T-helper 2 cell treated with Interferon-gamma antibody and Interleukin-4, amounts not matched to agents 5 μg/mL and 100 μg/mL, for 36 hours (primary cell): ENCODE measurements at regions not wholly inside any gene's neighbourhood (a gene's known extent, or its start where the extent isn't known, plus 50 kb on each side); places are given as distances from the start of the nearest gene placed in this dataset.
"Not testable (repeated sequence)": the region's sequence is repeated elsewhere in the genome, so short reads cannot be mapped to it uniquely, and the experiment has no call there.

Experiments used
- DNase-seq: peaks from one replicate; pipeline ENCODE4 v3.0.0; 2021; ENCODE audit warnings: low spot score
- H3K27ac Mint-ChIP-seq: one replicate; pipeline ENCODE4 v1.8.0; 2021; ENCODE audit warnings: mild to moderate bottlenecking, mixed read lengths
- H3K27me3 Mint-ChIP-seq: one replicate; pipeline ENCODE4 v1.8.0; 2021; ENCODE audit warnings: low read depth, mixed read lengths
- H3K36me3 Mint-ChIP-seq: one replicate; pipeline ENCODE4 v1.8.0; 2021; ENCODE audit warnings: low read depth, mixed read lengths
- H3K4me1 Mint-ChIP-seq: one replicate; pipeline ENCODE4 v1.8.0; 2021; ENCODE audit warnings: low read depth, mixed read lengths
- H3K4me3 Mint-ChIP-seq: one replicate; pipeline ENCODE4 v1.8.0; 2022; ENCODE audit warnings: mild to moderate bottlenecking, moderate library complexity, mixed read lengths
- H3K9me3 Mint-ChIP-seq: one replicate; pipeline ENCODE4 v1.8.0; 2021; ENCODE audit warnings: mixed read lengths

DNA sequence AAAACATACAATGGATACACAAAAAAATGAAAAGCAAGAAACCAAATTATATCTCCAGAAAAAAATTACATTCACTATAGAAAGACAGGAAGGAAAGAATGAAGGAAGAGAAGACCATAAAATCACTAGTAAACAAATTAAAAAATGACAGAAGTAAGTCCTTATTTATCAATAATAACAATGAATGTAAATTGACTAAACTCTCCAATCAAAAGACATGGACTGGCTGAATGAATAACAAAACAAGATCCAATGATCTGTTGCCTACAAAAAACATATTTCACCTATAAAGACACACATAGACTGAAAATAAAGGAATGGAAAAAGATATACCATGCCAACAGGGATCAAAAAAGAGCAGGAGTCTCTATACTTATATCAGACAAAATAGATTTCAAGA, 203.2 kb upstream of the F9 start:
- H3K27ac Mint-ChIP-seq: no peak overlapping the region
- no peaks in the 10 kb centered on the region for H3K4me1 Mint-ChIP-seq
- no peak overlapping the region for H3K4me3 Mint-ChIP-seq
- H3K36me3 Mint-ChIP-seq: no peaks in the 10 kb centered on the region
- no peaks in the 10 kb centered on the region for H3K9me3 Mint-ChIP-seq
- no peaks in the 10 kb centered on the region for H3K27me3 Mint-ChIP-seq
- no peak for DNase-seq

- Mint-ChIP-seq H3K4me3 (no peak overlapping the region), H3K36me3 (no peaks in the 10 kb centered on the region), H3K9me3 (no peaks in the 10 kb centered on the region), H3K27ac (no peak overlapping the region), H3K27me3 (no peaks in the 10 kb centered on the region), H3K4me1 (no peaks in the 10 kb centered on the region)
- no peak for DNase-seq
Measured at GRCh38 chrX:139324756-139325155, 205.8 kb upstream of the F9 start.

DNA sequence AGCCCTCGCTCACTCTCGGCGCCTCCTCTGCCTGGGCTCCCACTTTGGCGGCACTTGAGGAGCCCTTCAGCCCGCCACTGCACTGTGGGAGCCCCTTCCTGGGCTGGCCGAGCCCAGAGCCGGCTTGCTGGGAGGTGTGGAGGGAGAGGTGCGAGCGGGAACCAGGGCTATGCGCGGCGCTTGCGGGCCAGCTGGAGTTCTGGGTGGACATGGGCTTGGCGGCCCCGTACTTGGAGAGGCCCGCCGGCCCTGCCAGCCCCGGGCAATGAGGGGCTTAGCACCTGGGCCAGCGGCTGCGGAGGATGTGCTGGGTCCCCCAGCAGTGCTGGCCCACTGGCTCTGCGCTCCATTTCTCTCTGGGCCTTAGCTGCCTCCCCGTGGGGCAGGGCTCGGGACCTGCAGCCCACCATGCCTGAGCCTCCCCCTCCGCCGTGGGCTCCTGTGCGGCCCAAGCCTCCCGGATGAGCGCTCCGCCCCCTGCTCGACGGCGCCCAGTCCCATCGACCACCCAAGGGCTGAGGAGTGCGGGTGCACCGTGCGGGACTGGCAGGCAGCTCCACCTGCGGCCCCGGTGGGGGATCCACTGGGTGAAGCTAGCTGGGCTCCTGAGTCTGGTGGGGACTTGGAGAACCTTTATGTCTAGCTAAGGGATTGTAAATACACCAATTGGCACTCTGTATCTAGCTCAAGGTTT, 209.7 kb upstream of the F9 start:
- not testable (repeated sequence) for H3K27me3 Mint-ChIP-seq, H3K27ac Mint-ChIP-seq, H3K36me3 Mint-ChIP-seq, H3K9me3 Mint-ChIP-seq, H3K4me3 Mint-ChIP-seq, H3K4me1 Mint-ChIP-seq, DNase-seq

DNA sequence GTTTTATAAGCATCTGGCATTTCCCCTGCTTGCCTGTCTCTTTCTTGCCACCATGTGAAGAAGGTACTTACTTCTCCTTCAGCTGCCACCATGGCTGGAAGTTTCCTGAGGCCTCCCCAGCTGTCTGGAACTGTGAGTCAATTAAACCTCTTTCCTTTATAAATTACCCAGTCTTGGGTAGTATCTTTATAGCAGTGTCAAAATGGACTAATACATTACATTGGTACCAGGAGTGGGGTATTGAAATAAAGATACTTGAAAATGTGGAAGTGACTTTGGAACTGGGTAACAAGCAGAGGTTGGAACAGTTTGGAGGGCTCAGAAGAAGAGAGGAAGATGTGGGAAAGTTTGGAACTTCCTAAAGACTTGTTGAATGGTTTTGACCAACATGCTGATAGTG, 223.9 kb upstream of the F9 start:
- not testable (repeated sequence) for H3K27ac Mint-ChIP-seq, H3K36me3 Mint-ChIP-seq, H3K27me3 Mint-ChIP-seq, H3K4me1 Mint-ChIP-seq, H3K4me3 Mint-ChIP-seq, DNase-seq
- H3K9me3 Mint-ChIP-seq: peaks cover 20% of the 10 kb centered on the region

- DNase-seq: no peak
- Mint-ChIP-seq H3K4me1 (no peaks in the 10 kb centered on the region), H3K36me3 (no peaks in the 10 kb centered on the region), H3K9me3 (peaks cover 20% of the 10 kb centered on the region), H3K27ac (no peak overlapping the region), H3K27me3 (no peaks in the 10 kb centered on the region), H3K4me3 (no peak overlapping the region)
Measured at GRCh38 chrX:139304471-139304870, 226.1 kb upstream of the F9 start.

DNA sequence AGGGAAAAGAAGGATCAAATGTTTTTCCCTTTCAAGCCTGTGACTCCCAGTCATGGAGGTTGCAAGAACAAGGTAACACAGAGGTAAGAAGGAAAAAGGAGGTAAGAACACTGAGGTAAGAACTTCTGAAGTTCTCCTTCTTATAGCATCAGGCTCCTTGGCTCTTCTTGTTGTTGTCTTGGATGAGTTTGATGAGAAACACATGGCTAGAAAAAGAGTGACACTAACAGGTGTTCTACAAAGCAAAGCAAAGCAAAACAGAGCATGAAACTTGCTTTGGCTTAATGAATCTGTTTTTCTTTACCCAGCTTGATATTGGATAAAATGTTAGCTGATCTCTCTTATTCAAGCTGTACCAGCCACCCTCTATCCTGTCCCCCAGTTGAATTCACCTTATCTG, 231.2 kb upstream of the F9 start:
- H3K4me1 Mint-ChIP-seq: no peaks in the 10 kb centered on the region
- no peak for DNase-seq
- no peak overlapping the region for H3K27ac Mint-ChIP-seq
- no peaks in the 10 kb centered on the region for H3K9me3 Mint-ChIP-seq
- no peaks in the 10 kb centered on the region for H3K36me3 Mint-ChIP-seq
- no peaks in the 10 kb centered on the region for H3K27me3 Mint-ChIP-seq
- H3K4me3 Mint-ChIP-seq: no peak overlapping the region

DNA sequence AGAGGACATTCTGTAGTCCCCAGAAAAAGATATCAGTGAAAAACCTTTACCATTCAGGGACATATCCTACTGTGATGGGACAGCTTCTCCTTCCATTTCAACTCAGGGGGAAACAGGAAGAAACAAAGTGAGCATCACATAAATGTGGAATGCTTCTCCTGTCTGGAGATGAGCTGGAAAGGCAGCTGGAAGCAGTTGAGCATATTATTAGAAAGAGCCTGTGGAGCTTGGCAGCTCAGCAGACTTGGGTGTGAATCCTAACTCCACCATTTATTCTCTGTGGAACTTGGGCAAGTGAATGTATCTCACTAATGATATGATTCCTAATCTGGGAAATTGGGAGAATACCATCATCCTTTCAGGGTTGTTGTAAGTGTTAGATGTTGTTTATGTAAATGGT, 232.1 kb upstream of the F9 start:
- Mint-ChIP-seq H3K36me3 (no peaks in the 10 kb centered on the region), H3K4me1 (no peaks in the 10 kb centered on the region), H3K4me3 (no peak overlapping the region), H3K27ac (no peak overlapping the region), H3K27me3 (no peaks in the 10 kb centered on the region), H3K9me3 (no peaks in the 10 kb centered on the region)
- DNase-seq: no peak

DNA sequence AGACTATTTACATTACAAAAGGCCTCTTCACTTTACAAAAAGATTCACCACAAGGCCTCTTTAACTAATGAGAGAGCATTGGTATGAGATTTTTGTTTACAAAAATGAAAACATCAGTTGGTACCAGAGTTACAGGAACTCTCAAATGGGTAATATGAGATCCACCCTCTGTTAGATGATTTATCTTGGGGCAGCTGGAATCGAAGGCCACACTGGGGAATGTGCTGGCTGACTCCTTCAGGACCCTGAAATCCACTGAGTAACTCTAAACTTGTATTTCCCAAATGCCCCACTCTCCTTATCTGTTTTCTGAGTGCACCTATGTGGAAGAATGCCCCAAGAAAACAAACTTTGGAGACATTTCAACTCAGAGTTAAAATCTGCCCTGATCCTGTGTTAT, 232.9 kb upstream of the F9 start:
- Mint-ChIP-seq H3K4me3 (no peak overlapping the region), H3K9me3 (no peaks in the 10 kb centered on the region), H3K36me3 (no peaks in the 10 kb centered on the region), H3K27me3 (no peaks in the 10 kb centered on the region), H3K4me1 (no peaks in the 10 kb centered on the region), H3K27ac (no peak overlapping the region)
- no peak for DNase-seq

GRCh38 chrX:139293991-139294390, 236.5 kb upstream of the F9 start:
- Mint-ChIP-seq H3K4me3 (no peak overlapping the region), H3K4me1 (no peaks in the 10 kb centered on the region), H3K36me3 (no peaks in the 10 kb centered on the region), H3K9me3 (no peaks in the 10 kb centered on the region), H3K27ac (no peak overlapping the region), H3K27me3 (no peaks in the 10 kb centered on the region)
- DNase-seq: no peak

- Mint-ChIP-seq H3K9me3 (no peaks in the 10 kb centered on the region), H3K4me1 (no peaks in the 10 kb centered on the region)
Measured at GRCh38 chrX:139290310-139290709, 240.2 kb upstream of the F9 start.

DNA sequence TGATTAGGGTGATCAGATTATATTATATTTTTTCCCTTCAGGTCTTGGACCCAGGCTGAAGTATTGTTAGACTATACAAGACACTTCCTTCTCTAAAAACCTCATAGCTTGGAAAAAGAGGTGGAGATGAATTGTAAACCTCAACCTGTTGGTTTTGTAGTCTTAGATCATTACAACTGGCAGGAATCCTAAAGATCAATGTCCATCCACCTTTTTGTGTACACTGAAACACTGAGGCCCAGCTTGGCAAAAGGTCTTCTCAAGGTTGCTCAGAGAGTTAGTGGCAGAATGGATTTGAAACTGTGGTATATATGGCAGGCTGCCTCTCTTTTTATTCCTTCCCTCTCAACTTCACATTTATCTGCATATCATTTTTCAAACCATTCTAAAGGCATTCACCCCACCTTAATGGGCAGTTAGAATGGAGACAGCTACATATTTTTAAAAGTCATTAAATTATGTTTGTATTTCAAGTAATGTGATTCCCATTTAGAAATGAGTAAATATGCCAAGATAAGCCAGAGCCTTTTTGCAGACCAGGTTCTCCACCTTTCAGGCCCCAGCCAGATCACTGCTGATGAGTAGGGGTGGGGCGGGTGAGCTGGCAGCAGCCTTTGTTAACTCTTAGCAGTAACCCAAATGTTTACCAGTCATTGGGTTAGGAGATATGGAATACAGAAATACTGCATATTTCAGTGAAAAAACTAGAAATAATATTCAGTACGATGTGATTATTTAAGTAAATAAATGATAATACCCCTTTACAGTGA, 243.2 kb upstream of the F9 start:
- no peaks in the 10 kb centered on the region for H3K36me3 Mint-ChIP-seq
- no peaks in the 10 kb centered on the region for H3K4me1 Mint-ChIP-seq
- H3K27ac Mint-ChIP-seq: no peak overlapping the region
- peaks cover 3% of the 10 kb centered on the region for H3K9me3 Mint-ChIP-seq
- no peaks in the 10 kb centered on the region for H3K27me3 Mint-ChIP-seq
- H3K4me3 Mint-ChIP-seq: no peak overlapping the region
- no peak for DNase-seq

More at GRCh38 chrX:139290310-139290709, 240.2 kb upstream of the F9 start:
- H3K27ac Mint-ChIP-seq: no peak overlapping the region
- no peak for DNase-seq
- no peaks in the 10 kb centered on the region for H3K27me3 Mint-ChIP-seq
- no peak overlapping the region for H3K4me3 Mint-ChIP-seq
- no peaks in the 10 kb centered on the region for H3K36me3 Mint-ChIP-seq

DNA sequence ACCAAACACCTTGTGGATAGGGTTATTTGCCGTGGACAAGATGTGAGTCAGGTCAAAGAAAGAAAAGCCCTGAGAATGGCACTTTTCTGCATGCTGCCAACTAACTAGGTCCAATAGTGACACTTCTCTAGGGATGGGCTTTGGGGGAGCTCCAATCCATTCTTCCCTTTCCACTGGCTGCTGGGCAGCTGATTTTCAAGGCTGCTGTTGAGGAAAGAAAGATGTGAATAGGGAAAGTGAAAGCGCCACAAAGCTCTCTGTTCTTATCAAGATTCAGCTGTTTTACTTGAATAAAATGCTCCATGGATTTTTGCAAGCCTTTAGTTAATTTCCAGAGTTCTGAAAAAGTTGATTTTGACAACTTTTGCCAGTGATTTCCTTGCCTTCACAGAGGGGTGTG, 244.2 kb upstream of the F9 start:
- H3K27me3 Mint-ChIP-seq: no peaks in the 10 kb centered on the region
- no peak for DNase-seq
- no peaks in the 10 kb centered on the region for H3K36me3 Mint-ChIP-seq
- H3K9me3 Mint-ChIP-seq: peaks cover 3% of the 10 kb centered on the region
- no peaks in the 10 kb centered on the region for H3K4me1 Mint-ChIP-seq
- no peak overlapping the region for H3K4me3 Mint-ChIP-seq
- H3K27ac Mint-ChIP-seq: no peak overlapping the region

- H3K27ac Mint-ChIP-seq: no peak overlapping the region
- H3K4me1 Mint-ChIP-seq: no peaks in the 10 kb centered on the region
- no peak for DNase-seq
- no peak overlapping the region for H3K4me3 Mint-ChIP-seq
- H3K36me3 Mint-ChIP-seq: no peaks in the 10 kb centered on the region
- no peaks in the 10 kb centered on the region for H3K27me3 Mint-ChIP-seq
- H3K9me3 Mint-ChIP-seq: no peaks in the 10 kb centered on the region
Measured at GRCh38 chrX:139267851-139268250, 262.7 kb upstream of the F9 start.

DNA sequence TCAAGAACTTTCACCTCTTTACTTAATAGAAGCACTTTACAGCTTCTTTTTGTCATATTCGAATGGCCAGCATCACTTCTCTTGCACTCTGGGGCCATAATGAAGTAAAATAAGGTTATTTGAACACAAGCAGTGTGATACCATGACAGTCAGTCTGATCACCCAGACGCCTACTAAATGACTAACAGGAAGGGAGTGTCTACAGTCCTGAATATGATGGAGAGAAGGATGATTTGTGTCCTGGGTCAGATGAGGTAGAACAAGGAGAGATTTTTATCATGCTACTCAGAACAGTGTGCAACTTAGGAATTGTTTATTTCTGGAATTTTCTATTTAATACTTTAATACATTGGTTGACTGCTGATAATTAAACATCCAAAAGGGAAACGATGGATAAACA, 284.2 kb upstream of the F9 start:
- H3K27ac Mint-ChIP-seq: no peak overlapping the region
- no peaks in the 10 kb centered on the region for H3K9me3 Mint-ChIP-seq
- no peaks in the 10 kb centered on the region for H3K27me3 Mint-ChIP-seq
- DNase-seq: no peak
- H3K4me3 Mint-ChIP-seq: no peak overlapping the region
- H3K36me3 Mint-ChIP-seq: no peaks in the 10 kb centered on the region
- H3K4me1 Mint-ChIP-seq: no peaks in the 10 kb centered on the region

GRCh38 chrX:139237141-139237540, 293.4 kb upstream of the F9 start:
- Mint-ChIP-seq H3K4me3 (no peak overlapping the region), H3K36me3 (no peaks in the 10 kb centered on the region), H3K27ac (no peak overlapping the region), H3K4me1 (no peaks in the 10 kb centered on the region), H3K9me3 (no peaks in the 10 kb centered on the region), H3K27me3 (no peaks in the 10 kb centered on the region)
- no peak for DNase-seq
